GM12874 (cell line): ENCODE measurements at regions not wholly inside any gene's neighbourhood (a gene's known extent, or its start where the extent isn't known, plus 50 kb on each side); places are given as distances from the start of the nearest gene placed in this dataset.

Experiments
- TF ChIP-seq, protein P1 (sequence below): IDR thresholded peaks from 2 replicates; pipeline ENCODE4 v1.5.1; 2011; ENCODE audit warnings: low read depth, mild to moderate bottlenecking, control low read depth, low read length, moderate library complexity; ENCODE audit not compliant: insufficient read depth

DNA sequence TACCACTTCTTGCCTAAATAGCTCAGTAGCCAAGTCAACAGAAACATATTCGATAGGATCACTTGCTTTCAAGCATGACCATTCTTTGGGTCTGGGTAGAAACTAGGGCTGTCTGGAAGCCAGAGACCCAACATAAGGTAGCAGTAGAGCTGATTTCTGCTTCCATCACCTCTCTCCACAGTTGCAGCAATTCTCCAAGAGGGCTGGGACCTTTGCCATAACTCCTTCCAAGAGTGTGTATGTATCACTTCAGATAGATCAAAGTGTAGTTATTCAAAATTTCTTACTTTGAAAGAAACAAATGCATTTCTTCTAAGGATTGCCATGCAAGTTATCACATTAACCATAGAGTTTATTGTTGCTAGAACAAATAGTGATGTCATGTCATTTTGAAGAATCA lies 172.0 kb upstream of the GALNT5 start:
- TF ChIP-seq, protein P1, sequence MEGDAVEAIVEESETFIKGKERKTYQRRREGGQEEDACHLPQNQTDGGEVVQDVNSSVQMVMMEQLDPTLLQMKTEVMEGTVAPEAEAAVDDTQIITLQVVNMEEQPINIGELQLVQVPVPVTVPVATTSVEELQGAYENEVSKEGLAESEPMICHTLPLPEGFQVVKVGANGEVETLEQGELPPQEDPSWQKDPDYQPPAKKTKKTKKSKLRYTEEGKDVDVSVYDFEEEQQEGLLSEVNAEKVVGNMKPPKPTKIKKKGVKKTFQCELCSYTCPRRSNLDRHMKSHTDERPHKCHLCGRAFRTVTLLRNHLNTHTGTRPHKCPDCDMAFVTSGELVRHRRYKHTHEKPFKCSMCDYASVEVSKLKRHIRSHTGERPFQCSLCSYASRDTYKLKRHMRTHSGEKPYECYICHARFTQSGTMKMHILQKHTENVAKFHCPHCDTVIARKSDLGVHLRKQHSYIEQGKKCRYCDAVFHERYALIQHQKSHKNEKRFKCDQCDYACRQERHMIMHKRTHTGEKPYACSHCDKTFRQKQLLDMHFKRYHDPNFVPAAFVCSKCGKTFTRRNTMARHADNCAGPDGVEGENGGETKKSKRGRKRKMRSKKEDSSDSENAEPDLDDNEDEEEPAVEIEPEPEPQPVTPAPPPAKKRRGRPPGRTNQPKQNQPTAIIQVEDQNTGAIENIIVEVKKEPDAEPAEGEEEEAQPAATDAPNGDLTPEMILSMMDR: no peak

DNA sequence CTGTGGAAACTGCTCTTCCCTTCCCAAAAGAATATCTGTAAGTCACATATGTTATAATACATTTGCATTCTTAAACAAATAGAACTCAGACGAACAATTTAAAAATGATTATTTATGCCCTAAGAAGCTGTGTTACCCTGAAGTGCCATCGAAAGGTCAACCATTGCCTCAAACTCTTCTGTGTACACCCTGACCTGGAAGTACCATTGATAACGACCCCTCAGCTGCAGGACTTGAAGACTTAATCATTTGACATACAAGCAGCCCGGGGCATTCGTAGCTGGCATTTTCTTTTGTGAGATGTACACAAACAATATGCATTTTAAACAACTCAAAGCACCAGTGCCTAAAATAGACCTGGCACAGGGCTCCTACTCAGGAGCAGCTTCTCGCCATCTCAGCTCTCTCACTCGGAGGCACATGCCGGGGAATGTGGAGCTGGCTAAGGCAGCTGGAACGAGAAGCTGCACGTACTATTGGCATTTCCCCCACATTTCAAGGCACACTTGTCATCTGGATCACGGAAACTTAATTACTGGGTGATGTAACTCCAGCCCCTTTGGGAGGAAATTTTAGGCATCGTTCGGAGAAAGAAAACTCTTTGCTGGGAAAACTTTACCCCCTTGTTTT lies 170.0 kb upstream of the GALNT5 start:
- TF ChIP-seq, protein P1: no peak

DNA sequence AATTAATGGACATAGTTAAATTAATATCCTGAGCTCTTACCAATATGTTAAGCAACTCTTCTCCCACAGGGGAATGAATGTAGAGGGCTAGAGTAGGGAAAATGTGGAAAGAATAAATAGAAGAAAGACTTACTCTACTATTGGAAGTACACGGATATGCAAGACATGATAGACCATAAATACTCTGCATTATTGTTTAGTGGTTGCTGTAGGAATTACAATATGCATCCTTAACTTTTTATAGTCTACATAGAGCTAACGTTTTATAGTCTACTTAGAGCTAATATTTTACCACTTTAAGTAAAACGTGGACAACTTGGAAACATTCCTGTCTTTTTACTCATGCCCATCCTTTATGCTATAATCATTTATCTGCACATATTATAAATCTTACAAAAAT lies 163.8 kb upstream of the GALNT5 start:
- TF ChIP-seq, protein P1: no peak

DNA sequence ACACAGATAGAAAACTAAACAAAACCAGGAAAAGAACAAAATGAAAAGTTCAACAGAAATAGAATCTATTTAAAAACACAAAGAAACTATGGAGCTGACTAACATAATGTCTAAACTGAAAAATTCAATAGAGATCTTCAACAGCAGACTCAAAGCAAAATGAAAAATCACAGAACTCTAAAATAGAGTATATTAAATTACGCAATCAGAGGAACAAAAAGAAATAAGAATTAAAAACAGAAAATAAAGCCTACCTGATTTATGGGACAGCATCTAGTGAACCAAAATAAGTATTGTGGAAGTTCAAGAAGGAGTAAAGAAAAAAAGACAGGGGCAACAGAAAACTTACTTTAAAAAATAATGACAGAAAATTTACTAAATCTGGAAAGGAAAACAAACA lies 152.1 kb upstream of the GALNT5 start:
- TF ChIP-seq, protein P1: no peak

DNA sequence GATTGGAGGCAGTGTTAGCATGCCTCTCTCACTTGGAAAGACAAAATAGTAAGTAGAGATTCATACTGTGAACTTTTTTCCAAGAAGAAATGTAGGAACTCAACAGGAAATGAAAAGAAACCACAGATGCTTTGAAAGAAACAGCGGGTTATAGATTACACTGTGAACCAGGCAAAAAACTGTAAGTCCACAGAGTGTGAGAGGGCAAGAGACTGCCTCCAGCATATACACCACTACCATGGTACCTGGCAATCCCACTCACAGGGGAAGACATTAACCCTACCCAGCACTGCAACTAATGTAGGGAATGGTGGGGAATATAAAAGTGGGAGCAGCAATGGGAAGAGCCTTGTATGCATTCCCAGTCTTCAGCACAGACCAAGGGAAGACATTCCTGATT lies 150.6 kb upstream of the GALNT5 start:
- TF ChIP-seq, protein P1: no peak

DNA sequence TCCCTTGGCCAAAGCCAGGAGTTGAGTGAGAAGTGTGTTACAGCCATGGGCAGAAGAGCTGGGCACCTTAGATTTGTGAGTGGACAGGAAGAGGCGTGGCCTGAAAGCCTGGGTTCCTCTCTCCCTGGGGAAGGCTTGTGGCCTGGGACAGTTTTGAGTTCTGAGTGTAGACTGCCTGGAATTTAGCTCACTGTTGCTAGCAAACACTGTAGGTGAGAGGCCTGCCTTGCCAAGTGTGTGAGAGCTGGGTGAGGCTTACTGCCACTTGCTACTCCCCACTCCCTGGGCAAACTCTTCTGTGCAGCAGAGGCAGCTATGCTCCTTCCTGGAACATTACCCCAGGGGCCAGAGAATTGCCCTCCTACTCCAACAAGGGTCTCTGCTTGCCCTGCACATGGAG lies 150.0 kb upstream of the GALNT5 start:
- TF ChIP-seq, protein P1: no peak

DNA sequence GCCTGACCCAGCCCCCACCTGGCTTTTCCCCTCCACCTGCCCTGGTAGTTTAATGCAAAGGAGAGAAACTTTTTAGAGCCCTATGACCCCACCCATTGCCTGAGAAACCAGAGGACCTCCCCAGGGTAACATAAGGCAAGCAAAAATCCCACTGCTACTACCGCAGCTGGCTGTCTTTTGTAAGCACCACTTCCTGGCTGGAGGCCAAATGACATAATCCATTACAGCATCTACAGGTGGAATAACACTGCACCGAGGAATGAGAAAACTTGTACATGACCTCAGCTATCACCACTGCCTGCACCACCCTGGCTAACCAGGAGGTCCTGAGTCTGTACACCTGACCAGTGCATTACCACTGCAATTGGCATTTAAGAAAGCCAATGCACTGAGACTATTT lies 149.6 kb upstream of the GALNT5 start:
- TF ChIP-seq, protein P1: no peak

DNA sequence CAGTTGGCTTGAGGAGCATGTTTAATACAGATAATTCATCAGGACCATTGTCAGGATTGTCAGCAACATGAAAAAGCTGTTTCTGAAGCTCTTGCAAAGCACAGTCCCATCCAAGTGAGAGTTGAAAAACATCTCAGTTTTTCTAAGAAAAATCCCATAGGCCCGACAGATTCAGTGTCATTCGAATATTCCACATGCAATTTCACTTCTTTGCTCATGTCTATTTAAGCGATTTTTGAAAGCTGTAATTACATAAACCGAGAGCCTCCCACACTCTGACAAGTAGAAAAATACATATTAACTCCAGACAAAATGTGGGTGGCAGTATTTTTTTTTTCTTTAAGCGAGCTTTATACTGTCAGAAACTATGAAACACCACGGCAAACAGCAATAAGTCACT lies 134.7 kb upstream of the GALNT5 start:
- TF ChIP-seq, protein P1: no peak
